ENCODE measurements at regions not wholly inside any gene's neighbourhood (a gene's known extent, or its start where the extent isn't known, plus 50 kb on each side); places are given as distances from the start of the nearest gene placed in this dataset.

- no peak overlapping the region for H3K4me3 Mint-ChIP-seq
- H3K9me3 Mint-ChIP-seq: no peaks in the 10 kb centered on the region
- TF ChIP-seq CTCF (IDR thresholded peaks at IDR 0.05): no peak
- CTCF ChIA-PET: no interaction called here
- ATAC-seq (ENCODE audit: poor library complexity): no peak
- Histone ChIP-seq H3K4me3 (ENCODE audit: low read length) (no peak overlapping the region), H3K27ac (ENCODE audit: low read depth in 1 of 2, low read length in 2 of 2) (no peak overlapping the region), H3K27me3 (ENCODE audit: control insufficient read depth in 1 of 2, insufficient read depth in 2 of 2, low read length in 2 of 2) (no peaks in the 10 kb centered on the region), H3K9me3 (ENCODE audit: control insufficient read depth in 1 of 2, insufficient read depth in 1 of 2, low read length in 2 of 2) (no peaks in the 10 kb centered on the region), H3K36me3 (ENCODE audit: insufficient read depth, low read length) (no peaks in the 10 kb centered on the region), H3K4me1 (ENCODE audit: insufficient read depth, low read length) (no peaks in the 10 kb centered on the region)
- no peaks in the 10 kb centered on the region for H3K36me3 Mint-ChIP-seq (ENCODE audit: low read depth)
- intact Hi-C loops (cut with DNase I, micrococcal nuclease): loop anchor here in 1 of 2 experiments (5.0 kb wide), 1 partner anchor 54 kb away; no protein-coding TSS in a partner anchor
- no peak overlapping the region for H3K27ac Mint-ChIP-seq
- DNase-seq: no peak
- no peaks in the 10 kb centered on the region for H3K4me1 Mint-ChIP-seq (ENCODE audit: low read depth)
- peaks cover 1% of the 10 kb centered on the region for H3K27me3 Mint-ChIP-seq
- POLR2A ChIA-PET: interaction anchor here (0.7 kb wide), 1 partner anchor 20 kb away, joined by 3 read pairs; no protein-coding TSS in a partner anchor
Measured at GRCh38 chr1:244226435-244226834, 175.4 kb downstream of the ZBTB18 start.

GRCh38 chr1:244230470-244230869, 179.4 kb downstream of the ZBTB18 start:
- ATAC-seq (ENCODE audit: poor library complexity) (no peak), DNase-seq (no peak)
- intact Hi-C loops (cut with DNase I, micrococcal nuclease): no loop called here
- H3K4me1 Mint-ChIP-seq (ENCODE audit: low read depth): no peaks in the 10 kb centered on the region
- no peaks in the 10 kb centered on the region for H3K36me3 ChIP-seq (ENCODE audit: insufficient read depth, low read length)
- no peaks in the 10 kb centered on the region for H3K4me1 ChIP-seq (ENCODE audit: insufficient read depth, low read length)
- no peaks in the 10 kb centered on the region for H3K36me3 Mint-ChIP-seq (ENCODE audit: low read depth)
- ChIA-PET POLR2A (no interaction called here), CTCF (no interaction called here)
- no peaks in the 10 kb centered on the region for H3K27me3 ChIP-seq (ENCODE audit: control insufficient read depth in 1 of 2, insufficient read depth in 2 of 2, low read length in 2 of 2)
- H3K27ac Mint-ChIP-seq: no peak overlapping the region
- no peaks in the 10 kb centered on the region for H3K9me3 Mint-ChIP-seq
- H3K27ac ChIP-seq (ENCODE audit: low read depth in 1 of 2, low read length in 2 of 2): no peak overlapping the region
- peaks cover 7% of the 10 kb centered on the region for H3K27me3 Mint-ChIP-seq
- no peaks in the 10 kb centered on the region for H3K9me3 ChIP-seq (ENCODE audit: control insufficient read depth in 1 of 2, insufficient read depth in 1 of 2, low read length in 2 of 2)
- TF ChIP-seq CTCF (IDR thresholded peaks at IDR 0.05): no peak
- H3K4me3 ChIP-seq (ENCODE audit: low read length): no peak overlapping the region
- no peak overlapping the region for H3K4me3 Mint-ChIP-seq

- ChIA-PET POLR2A (interaction anchor here (0.9 kb wide), 1 partner anchor 183 kb away, joined by 3 read pairs; no protein-coding TSS in a partner anchor), CTCF (no interaction called here)
- no peak for TF ChIP-seq CTCF (IDR thresholded peaks at IDR 0.05)
- H3K27ac Mint-ChIP-seq: no peak overlapping the region
- Histone ChIP-seq H3K27me3 (ENCODE audit: control insufficient read depth in 1 of 2, insufficient read depth in 2 of 2, low read length in 2 of 2) (no peaks in the 10 kb centered on the region), H3K4me3 (ENCODE audit: low read length) (no peak overlapping the region), H3K9me3 (ENCODE audit: control insufficient read depth in 1 of 2, insufficient read depth in 1 of 2, low read length in 2 of 2) (no peaks in the 10 kb centered on the region), H3K4me1 (ENCODE audit: insufficient read depth, low read length) (no peaks in the 10 kb centered on the region), H3K27ac (ENCODE audit: low read depth in 1 of 2, low read length in 2 of 2) (no peak overlapping the region), H3K36me3 (ENCODE audit: insufficient read depth, low read length) (no peaks in the 10 kb centered on the region)
- peaks cover 7% of the 10 kb centered on the region for H3K27me3 Mint-ChIP-seq
- no peaks in the 10 kb centered on the region for H3K4me1 Mint-ChIP-seq (ENCODE audit: low read depth)
- no peak for ATAC-seq (ENCODE audit: poor library complexity)
- DNase-seq: no peak
- intact Hi-C loops (cut with DNase I, micrococcal nuclease): no loop called here
- no peaks in the 10 kb centered on the region for H3K36me3 Mint-ChIP-seq (ENCODE audit: low read depth)
- H3K9me3 Mint-ChIP-seq: no peaks in the 10 kb centered on the region
- no peak overlapping the region for H3K4me3 Mint-ChIP-seq
Measured at GRCh38 chr1:244231193-244231571, 180.1 kb downstream of the ZBTB18 start.

Measured in CD4-positive, alpha-beta T cell (primary cell).